ENCODE measurements at regions not wholly inside any gene's neighbourhood (a gene's known extent, or its start where the extent isn't known, plus 50 kb on each side); places are given as distances from the start of the nearest gene placed in this dataset.

DNA sequence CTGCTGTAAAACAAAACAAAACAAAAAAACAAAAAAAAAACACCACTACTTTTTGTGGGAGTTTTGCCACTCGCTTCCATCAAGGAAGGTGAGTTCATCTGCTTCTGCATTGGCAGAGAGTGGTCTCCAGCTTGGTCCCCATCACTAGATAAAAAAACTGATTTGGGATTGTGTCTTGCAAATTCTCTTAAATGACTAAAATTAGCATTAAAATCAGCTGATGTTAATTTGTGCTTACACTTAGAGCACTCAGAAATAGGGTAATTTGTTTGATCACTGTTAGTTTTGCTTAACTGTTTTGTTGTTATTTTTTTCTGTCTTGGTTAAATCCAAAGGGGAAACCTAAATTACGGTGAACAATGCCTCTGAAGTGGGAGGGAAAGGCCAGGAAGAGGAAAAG lies 1048.0 kb downstream of the LRFN5 start:
- no peak for FAIRE-seq
- TF ChIP-seq, protein P1, sequence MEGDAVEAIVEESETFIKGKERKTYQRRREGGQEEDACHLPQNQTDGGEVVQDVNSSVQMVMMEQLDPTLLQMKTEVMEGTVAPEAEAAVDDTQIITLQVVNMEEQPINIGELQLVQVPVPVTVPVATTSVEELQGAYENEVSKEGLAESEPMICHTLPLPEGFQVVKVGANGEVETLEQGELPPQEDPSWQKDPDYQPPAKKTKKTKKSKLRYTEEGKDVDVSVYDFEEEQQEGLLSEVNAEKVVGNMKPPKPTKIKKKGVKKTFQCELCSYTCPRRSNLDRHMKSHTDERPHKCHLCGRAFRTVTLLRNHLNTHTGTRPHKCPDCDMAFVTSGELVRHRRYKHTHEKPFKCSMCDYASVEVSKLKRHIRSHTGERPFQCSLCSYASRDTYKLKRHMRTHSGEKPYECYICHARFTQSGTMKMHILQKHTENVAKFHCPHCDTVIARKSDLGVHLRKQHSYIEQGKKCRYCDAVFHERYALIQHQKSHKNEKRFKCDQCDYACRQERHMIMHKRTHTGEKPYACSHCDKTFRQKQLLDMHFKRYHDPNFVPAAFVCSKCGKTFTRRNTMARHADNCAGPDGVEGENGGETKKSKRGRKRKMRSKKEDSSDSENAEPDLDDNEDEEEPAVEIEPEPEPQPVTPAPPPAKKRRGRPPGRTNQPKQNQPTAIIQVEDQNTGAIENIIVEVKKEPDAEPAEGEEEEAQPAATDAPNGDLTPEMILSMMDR (IDR thresholded peaks at IDR 0.05; ENCODE audit: borderline replicate concordance, extremely low read depth, insufficient read depth) = no peak

DNA sequence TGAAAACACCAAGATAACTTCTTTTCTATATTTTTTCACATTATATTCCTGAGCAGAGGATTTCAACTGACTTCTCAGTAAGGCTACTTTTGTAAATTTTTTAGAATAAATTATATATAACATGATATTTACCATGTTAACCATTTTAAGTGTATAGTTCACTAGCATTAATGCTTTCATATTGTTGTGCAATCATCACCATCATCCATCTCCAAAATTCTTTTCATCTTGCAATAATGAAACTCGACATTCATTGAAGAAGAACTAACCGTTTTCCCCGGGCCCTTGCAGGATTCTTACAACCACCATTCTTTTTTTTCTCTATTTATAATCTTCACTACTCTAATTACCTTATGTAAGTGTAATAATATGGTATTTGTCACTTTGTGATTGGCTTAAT lies 1036.1 kb downstream of the LRFN5 start:
- no peaks in the 10 kb centered on the region for H3K9me3 ChIP-seq (ENCODE audit: control insufficient read depth in 2 of 3, insufficient read depth in 1 of 3, low read length in 3 of 3)
- TF ChIP-seq, protein P1 (IDR thresholded peaks at IDR 0.05; ENCODE audit: borderline replicate concordance, extremely low read depth, insufficient read depth) = no peak
- FAIRE-seq (no peak), DNase-seq (no peak)
- H3K36me3 ChIP-seq (ENCODE audit: control insufficient read depth in 2 of 3, insufficient read depth in 3 of 3, low read length in 3 of 3) = no peaks in the 10 kb centered on the region
- H3K4me1 ChIP-seq (ENCODE audit: control insufficient read depth in 2 of 3, insufficient read depth in 2 of 3, low read depth in 1 of 3, low read length in 3 of 3) = no peaks in the 10 kb centered on the region
- intact Hi-C loops (cut with DNase I) = no loop called here
- H3K4me3 ChIP-seq (ENCODE audit: low read length in 3 of 3) = no peak overlapping the region
- H3K27me3 ChIP-seq (ENCODE audit: control insufficient read depth, insufficient read depth, low read length) = no peaks in the 10 kb centered on the region
- H3K27ac ChIP-seq (ENCODE audit: low read depth in 2 of 2, low read length in 2 of 2) = no peak overlapping the region
- H3K9ac ChIP-seq (ENCODE audit: low read length in 3 of 3) = no peak overlapping the region

More for the DNA sequence above, 1048.0 kb downstream of the LRFN5 start:
- H3K9ac ChIP-seq (ENCODE audit: low read length in 3 of 3) = no peak overlapping the region
- H3K4me3 ChIP-seq (ENCODE audit: low read length in 3 of 3) = no peak overlapping the region
- H3K27me3 ChIP-seq (ENCODE audit: control insufficient read depth, insufficient read depth, low read length) = no peaks in the 10 kb centered on the region
- H3K27ac ChIP-seq (ENCODE audit: low read depth in 2 of 2, low read length in 2 of 2) = no peak overlapping the region
- intact Hi-C loops (cut with DNase I) = no loop called here
- no peaks in the 10 kb centered on the region for H3K4me1 ChIP-seq (ENCODE audit: control insufficient read depth in 2 of 3, insufficient read depth in 2 of 3, low read depth in 1 of 3, low read length in 3 of 3)
- DNase-seq = no peak
- H3K9me3 ChIP-seq (ENCODE audit: control insufficient read depth in 2 of 3, insufficient read depth in 1 of 3, low read length in 3 of 3) = no peaks in the 10 kb centered on the region
- no peaks in the 10 kb centered on the region for H3K36me3 ChIP-seq (ENCODE audit: control insufficient read depth in 2 of 3, insufficient read depth in 3 of 3, low read length in 3 of 3)

DNA sequence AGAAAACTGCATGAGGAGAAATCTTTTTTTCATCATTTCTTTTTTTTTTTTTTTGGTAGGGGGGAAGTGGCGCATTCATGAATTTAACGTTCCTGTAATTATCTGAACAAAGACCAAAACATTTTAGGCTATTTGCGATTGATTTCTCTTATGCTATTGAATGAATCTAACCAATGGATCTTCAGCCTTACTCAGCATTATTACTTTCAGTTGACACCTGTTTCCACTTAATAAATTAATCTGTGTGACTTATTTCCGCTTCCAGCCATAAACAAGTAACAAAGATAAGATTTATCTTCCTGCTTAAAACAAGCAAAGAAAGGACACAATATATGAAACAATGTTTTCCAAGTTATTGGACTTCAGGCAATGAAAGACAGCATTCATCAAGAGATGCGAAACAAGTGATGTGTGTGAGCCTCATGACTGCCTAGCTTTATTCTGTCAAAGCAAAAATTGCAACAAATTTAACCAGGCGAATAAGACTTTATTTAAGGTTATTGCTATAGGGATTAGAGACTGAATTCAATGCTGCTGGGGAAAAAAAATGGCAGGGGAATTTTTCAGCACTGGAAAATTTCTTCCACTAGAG lies 1026.9 kb downstream of the LRFN5 start:
- intact Hi-C loops (cut with DNase I) = no loop called here

More for the DNA sequence above, 1026.9 kb downstream of the LRFN5 start:
- Histone ChIP-seq H3K9me3 (ENCODE audit: control insufficient read depth in 2 of 3, insufficient read depth in 1 of 3, low read length in 3 of 3) (no peaks in the 10 kb centered on the region), H3K9ac (ENCODE audit: low read length in 3 of 3) (no peak overlapping the region), H3K4me3 (ENCODE audit: low read length in 3 of 3) (no peak overlapping the region), H3K4me1 (ENCODE audit: control insufficient read depth in 2 of 3, insufficient read depth in 2 of 3, low read depth in 1 of 3, low read length in 3 of 3) (no peaks in the 10 kb centered on the region), H3K27ac (ENCODE audit: low read depth in 2 of 2, low read length in 2 of 2) (no peak overlapping the region), H3K36me3 (ENCODE audit: control insufficient read depth in 2 of 3, insufficient read depth in 3 of 3, low read length in 3 of 3) (no peaks in the 10 kb centered on the region), H3K27me3 (ENCODE audit: control insufficient read depth, insufficient read depth, low read length) (no peaks in the 10 kb centered on the region)
- FAIRE-seq = no peak
- TF ChIP-seq, protein P1 (IDR thresholded peaks at IDR 0.05; ENCODE audit: borderline replicate concordance, extremely low read depth, insufficient read depth) = no peak
- no peak for DNase-seq

All from kidney (tissue), 13 donors.